ENCODE measurements at regions not wholly inside any gene's neighbourhood (a gene's known extent, or its start where the extent isn't known, plus 50 kb on each side); places are given as distances from the start of the nearest gene placed in this dataset.

- DNase-seq: no peak
- H3K27ac ChIP-seq (ENCODE audit: insufficient read length, low read depth, low read length): no peak overlapping the region
These were observed 606.8 kb downstream of the DACH1 start for GRCh38 chr13:71260246-71260645.

More at GRCh38 chr13:71260246-71260645, 606.8 kb downstream of the DACH1 start:
- H3K27me3 Mint-ChIP-seq (ENCODE audit: low read depth): no peaks in the 10 kb centered on the region; the same call in 1 of the 2 replicates
- Histone ChIP-seq H2BK20ac (ENCODE audit: low read depth, low read length, poor library complexity, severe bottlenecking) (no peak overlapping the region), H3K4ac (ENCODE audit: low read depth, low read length) (no peak overlapping the region), H2AFZ (ENCODE audit: low read length) (no peak overlapping the region), H4K20me1 (ENCODE audit: control insufficient read depth, insufficient read depth, insufficient read length) (no peaks in the 10 kb centered on the region), H3K23me2 (ENCODE audit: insufficient read length, low read depth, low read length, poor library complexity, severe bottlenecking) (no peaks in the 10 kb centered on the region), H4K91ac (ENCODE audit: insufficient read length, low read depth, low read length) (no peak overlapping the region), H3K23ac (ENCODE audit: insufficient read length, low read depth, low read length) (no peak overlapping the region), H3T11ph (ENCODE audit: low read length) (no peak overlapping the region), H3K14ac (ENCODE audit: insufficient read depth, low read length) (no peak overlapping the region), H2BK120ac (ENCODE audit: low read depth, low read length, poor library complexity, severe bottlenecking) (no peak overlapping the region), H2AK5ac (ENCODE audit: insufficient read length, low read length) (no peak overlapping the region), H2BK15ac (ENCODE audit: low read depth, low read length) (no peak overlapping the region), H3K4me1 (ENCODE audit: insufficient read depth, low read length) (no peaks in the 10 kb centered on the region), H4K5ac (ENCODE audit: insufficient read length, low read depth, low read length) (no peak overlapping the region), H3K79me2 (ENCODE audit: insufficient read depth, low read length) (no peaks in the 10 kb centered on the region), H2BK12ac (ENCODE audit: insufficient read length, low read depth, low read length) (no peak overlapping the region), H3K56ac (ENCODE audit: insufficient read length, low read depth, low read length) (no peak overlapping the region), H3K9ac (ENCODE audit: extremely low read depth, insufficient read length, low read length) (no peak overlapping the region), H4K8ac (replicated peaks; ENCODE audit: insufficient read length, low read depth, low read length) (no peak overlapping the region), H3K9me3 (ENCODE audit: control insufficient read depth, low read depth, low read length) (no peaks in the 10 kb centered on the region), H3K4me2 (ENCODE audit: insufficient read depth, insufficient read length, low read length) (no peak overlapping the region), H3K79me1 (ENCODE audit: insufficient read depth, low read depth, low read length, poor library complexity, severe bottlenecking) (no peaks in the 10 kb centered on the region), H2BK5ac (ENCODE audit: insufficient read length, low read length) (no peak overlapping the region), H3K27me3 (ENCODE audit: insufficient read depth, low read length) (no peaks in the 10 kb centered on the region), H3K18ac (ENCODE audit: insufficient read length, low read depth, low read length) (no peak overlapping the region)
- H3K36me3 Mint-ChIP-seq (ENCODE audit: insufficient read depth in 1 of 3, low read depth in 3 of 3): no peaks in the 10 kb centered on the region
- WGBS (ENCODE audit: extremely low coverage, insufficient read length, low lambda C conversion rate): no CpG with 5 or more reads among the region's 1 CpG
- H3K27ac Mint-ChIP-seq: no peak overlapping the region
- TF ChIP-seq, protein P1, sequence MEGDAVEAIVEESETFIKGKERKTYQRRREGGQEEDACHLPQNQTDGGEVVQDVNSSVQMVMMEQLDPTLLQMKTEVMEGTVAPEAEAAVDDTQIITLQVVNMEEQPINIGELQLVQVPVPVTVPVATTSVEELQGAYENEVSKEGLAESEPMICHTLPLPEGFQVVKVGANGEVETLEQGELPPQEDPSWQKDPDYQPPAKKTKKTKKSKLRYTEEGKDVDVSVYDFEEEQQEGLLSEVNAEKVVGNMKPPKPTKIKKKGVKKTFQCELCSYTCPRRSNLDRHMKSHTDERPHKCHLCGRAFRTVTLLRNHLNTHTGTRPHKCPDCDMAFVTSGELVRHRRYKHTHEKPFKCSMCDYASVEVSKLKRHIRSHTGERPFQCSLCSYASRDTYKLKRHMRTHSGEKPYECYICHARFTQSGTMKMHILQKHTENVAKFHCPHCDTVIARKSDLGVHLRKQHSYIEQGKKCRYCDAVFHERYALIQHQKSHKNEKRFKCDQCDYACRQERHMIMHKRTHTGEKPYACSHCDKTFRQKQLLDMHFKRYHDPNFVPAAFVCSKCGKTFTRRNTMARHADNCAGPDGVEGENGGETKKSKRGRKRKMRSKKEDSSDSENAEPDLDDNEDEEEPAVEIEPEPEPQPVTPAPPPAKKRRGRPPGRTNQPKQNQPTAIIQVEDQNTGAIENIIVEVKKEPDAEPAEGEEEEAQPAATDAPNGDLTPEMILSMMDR (conservative IDR thresholded peaks at IDR 0.05): no peak
- no peaks in the 10 kb centered on the region for H3K9me3 Mint-ChIP-seq
- H3K4me3 Mint-ChIP-seq: no peak overlapping the region
- peaks cover under 1 to 2% of the 10 kb centered on the region in 2 experiments for H3K4me1 Mint-ChIP-seq
